ENCODE measurements at regions not wholly inside any gene's neighbourhood (a gene's known extent, or its start where the extent isn't known, plus 50 kb on each side); places are given as distances from the start of the nearest gene placed in this dataset.

DNA sequence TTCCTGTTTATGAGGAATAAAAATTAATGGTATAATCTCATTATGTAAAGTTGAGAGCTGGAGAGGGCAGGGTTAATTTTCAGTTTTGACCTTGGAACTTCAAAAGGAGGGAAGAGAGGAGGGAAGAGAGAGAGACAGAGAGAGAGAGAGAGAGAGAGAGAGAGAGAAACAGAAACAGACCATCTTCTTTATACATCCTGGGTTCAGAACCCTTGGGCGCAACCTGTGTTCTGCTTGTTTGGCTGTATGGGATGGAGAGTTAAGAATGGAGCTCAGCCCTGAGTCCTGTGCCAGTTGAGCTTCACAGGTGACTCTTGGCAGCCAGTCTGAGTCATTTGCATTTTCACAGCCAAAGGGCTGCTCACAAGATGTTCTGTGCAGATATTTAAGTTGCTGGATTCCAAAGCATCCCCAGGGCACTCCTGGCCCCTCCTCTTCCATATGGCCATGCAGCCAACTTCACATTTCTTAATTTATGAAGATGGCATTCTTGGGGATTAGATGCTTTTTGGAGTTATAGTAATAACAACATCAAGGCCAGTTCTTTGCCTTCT, 143.5 kb downstream of the CARTPT start:
- Histone ChIP-seq H3K4me3 (replicated peaks in 1 of 3) (no peak overlapping the region), H3K4me1 (no peaks in the 10 kb centered on the region), H3K27ac (no peak overlapping the region), H3K9me3 (no peaks in the 10 kb centered on the region), H3K36me3 (no peaks in the 10 kb centered on the region), H3K27me3 (no peaks in the 10 kb centered on the region)
- no peak for DNase-seq
- intact Hi-C loops (cut with DNase I): no loop called here
- WGBS, 2 donors: 45 to 60% methylated on average over 1 of the region's 1 CpG
- no peak for TF ChIP-seq CTCF (IDR thresholded peaks at IDR 0.05)
- no peak for TF ChIP-seq POLR2A (IDR thresholded peaks at IDR 0.05)

GRCh38 chr5:71864730-71865601, 145.9 kb downstream of the CARTPT start:
- Histone ChIP-seq H3K27ac (no peak overlapping the region), H3K9me3 (no peaks in the 10 kb centered on the region), H3K4me1 (no peaks in the 10 kb centered on the region), H3K27me3 (no peaks in the 10 kb centered on the region), H3K4me3 (replicated peaks in 1 of 3) (no peak overlapping the region), H3K36me3 (no peaks in the 10 kb centered on the region)
- DNase-seq: no peak
- WGBS, 2 donors: 44 to 66% methylated on average over 8 of the region's 8 CpGs
- TF ChIP-seq POLR2A (IDR thresholded peaks at IDR 0.05) (no peak), CTCF (IDR thresholded peaks at IDR 0.05) (no peak)
- intact Hi-C loops (cut with DNase I): no loop called here

GRCh38 chr5:71865665-71866320, 146.7 kb downstream of the CARTPT start:
- WGBS, 2 donors: 84 to 96% methylated on average over 3 of the region's 3 CpGs
- Histone ChIP-seq H3K27me3 (no peaks in the 10 kb centered on the region), H3K27ac (no peak overlapping the region), H3K4me3 (replicated peaks in 1 of 3) (no peak overlapping the region), H3K4me1 (no peaks in the 10 kb centered on the region), H3K9me3 (no peaks in the 10 kb centered on the region), H3K36me3 (no peaks in the 10 kb centered on the region)
- intact Hi-C loops (cut with DNase I): no loop called here
- TF ChIP-seq POLR2A (IDR thresholded peaks at IDR 0.05): no peak
- TF ChIP-seq CTCF (IDR thresholded peaks at IDR 0.05): no peak
- DNase-seq: no peak

DNA sequence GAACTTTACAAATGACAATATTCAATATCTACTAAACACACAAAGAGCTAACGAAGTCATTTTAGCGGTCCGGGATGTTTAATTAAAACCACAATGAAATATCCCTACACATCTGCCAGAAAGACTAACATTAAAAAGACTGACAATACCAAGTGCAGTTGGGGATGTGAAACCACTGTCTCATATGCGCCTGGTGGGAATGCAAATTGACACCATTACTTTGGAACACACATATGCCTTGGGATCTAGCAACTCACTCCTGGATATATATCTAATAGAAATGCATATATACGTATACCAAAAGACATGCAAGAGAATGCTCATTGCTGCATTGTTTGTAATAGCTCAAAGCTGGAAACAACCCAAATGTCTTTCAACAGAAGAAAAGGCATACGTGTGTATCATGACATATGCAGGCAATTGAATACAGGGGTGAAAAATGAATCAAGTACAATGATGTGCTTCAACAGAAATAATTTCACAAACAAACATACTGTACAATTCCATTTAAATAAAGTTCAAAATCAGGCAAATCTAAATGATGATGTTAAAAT, 153.3 kb downstream of the CARTPT start:
- intact Hi-C loops (cut with DNase I): no loop called here
- no peak for DNase-seq
- H3K4me3 ChIP-seq (replicated peaks in 1 of 3): no peak overlapping the region
- H3K36me3 ChIP-seq: no peaks in the 10 kb centered on the region
- H3K4me1 ChIP-seq: no peaks in the 10 kb centered on the region
- no peak overlapping the region for H3K27ac ChIP-seq
- H3K27me3 ChIP-seq: no peaks in the 10 kb centered on the region
- WGBS, 2 donors: 79 to 82% methylated on average over 6 of the region's 6 CpGs
- TF ChIP-seq POLR2A (IDR thresholded peaks at IDR 0.05): no peak
- no peak for TF ChIP-seq CTCF (IDR thresholded peaks at IDR 0.05)
- H3K9me3 ChIP-seq: no peaks in the 10 kb centered on the region

All from thyroid gland (tissue), 4 donors.